Activated naive CD4-positive, alpha-beta T cell treated with anti-CD3 and anti-CD28 coated beads, Interleukin-2, amount 50 U/mL, for 16 hours (primary cell): ENCODE measurements at regions not wholly inside any gene's neighbourhood (a gene's known extent, or its start where the extent isn't known, plus 50 kb on each side); places are given as distances from the start of the nearest gene placed in this dataset.
"Not testable (repeated sequence)": the region's sequence is repeated elsewhere in the genome, so short reads cannot be mapped to it uniquely, and the experiment has no call there.

ENCODE experiments used
- DNase-seq: peaks from one replicate; pipeline ENCODE4 v3.0.0-alpha.2; 2020

GRCh38 chr9:75197561-75197960 is 109.2 kb downstream of the OSTF1 start:
- DNase-seq = no peak

GRCh38 chr9:75198436-75198835 is 110.1 kb downstream of the OSTF1 start:
- DNase-seq = no peak

GRCh38 chr9:75200892-75201470 is 112.7 kb downstream of the OSTF1 start:
- no peak for DNase-seq

GRCh38 chr9:75201480-75202209 is 113.3 kb downstream of the OSTF1 start:
- DNase-seq = no peak

GRCh38 chr9:75207997-75208396 is 119.7 kb downstream of the OSTF1 start:
- not testable (repeated sequence) for DNase-seq

- no peak for DNase-seq
Measured at GRCh38 chr9:75210215-75210614, 121.9 kb downstream of the OSTF1 start.

- DNase-seq = no peak
Measured at GRCh38 chr9:75213765-75214164, 125.5 kb downstream of the OSTF1 start.

GRCh38 chr9:75226403-75227139 is 138.3 kb downstream of the OSTF1 start:
- DNase-seq = no peak

- DNase-seq = no peak
Measured at GRCh38 chr9:75228893-75229292, 140.6 kb downstream of the OSTF1 start.

GRCh38 chr9:75229605-75230332 is 141.5 kb downstream of the OSTF1 start:
- no peak for DNase-seq

GRCh38 chr9:75230469-75230868 is 142.2 kb downstream of the OSTF1 start:
- no peak for DNase-seq

- no peak for DNase-seq
Measured at GRCh38 chr9:75231167-75231566, 142.9 kb downstream of the OSTF1 start.

- DNase-seq = no peak
Measured at GRCh38 chr9:75233011-75233410, 144.7 kb downstream of the OSTF1 start.

- DNase-seq = no peak
Measured at GRCh38 chr9:75235632-75236031, 147.3 kb downstream of the OSTF1 start.

- DNase-seq = no peak
Measured at GRCh38 chr9:75238311-75238976, 150.1 kb downstream of the OSTF1 start.

GRCh38 chr9:75239176-75239575 is 150.9 kb downstream of the OSTF1 start:
- no peak for DNase-seq

- DNase-seq = no peak
Measured at GRCh38 chr9:75242426-75242825, 154.1 kb downstream of the OSTF1 start.

GRCh38 chr9:75246949-75247348 is 158.6 kb downstream of the OSTF1 start:
- no peak for DNase-seq

- peak; percentile 39 for DNase-seq
Measured at GRCh38 chr9:75265525-75265972, 177.2 kb downstream of the OSTF1 start.

- DNase-seq = no peak
Measured at GRCh38 chr9:75269197-75269596, 180.9 kb downstream of the OSTF1 start.

GRCh38 chr9:75273055-75273454 is 184.7 kb downstream of the OSTF1 start:
- not testable (repeated sequence) for DNase-seq

- no peak for DNase-seq
Measured at GRCh38 chr9:75274781-75275180, 186.5 kb downstream of the OSTF1 start.

- DNase-seq = no peak
Measured at GRCh38 chr9:75282047-75282446, 193.7 kb downstream of the OSTF1 start.
